ENCODE measurements at regions not wholly inside any gene's neighbourhood (a gene's known extent, or its start where the extent isn't known, plus 50 kb on each side); places are given as distances from the start of the nearest gene placed in this dataset.

DNA sequence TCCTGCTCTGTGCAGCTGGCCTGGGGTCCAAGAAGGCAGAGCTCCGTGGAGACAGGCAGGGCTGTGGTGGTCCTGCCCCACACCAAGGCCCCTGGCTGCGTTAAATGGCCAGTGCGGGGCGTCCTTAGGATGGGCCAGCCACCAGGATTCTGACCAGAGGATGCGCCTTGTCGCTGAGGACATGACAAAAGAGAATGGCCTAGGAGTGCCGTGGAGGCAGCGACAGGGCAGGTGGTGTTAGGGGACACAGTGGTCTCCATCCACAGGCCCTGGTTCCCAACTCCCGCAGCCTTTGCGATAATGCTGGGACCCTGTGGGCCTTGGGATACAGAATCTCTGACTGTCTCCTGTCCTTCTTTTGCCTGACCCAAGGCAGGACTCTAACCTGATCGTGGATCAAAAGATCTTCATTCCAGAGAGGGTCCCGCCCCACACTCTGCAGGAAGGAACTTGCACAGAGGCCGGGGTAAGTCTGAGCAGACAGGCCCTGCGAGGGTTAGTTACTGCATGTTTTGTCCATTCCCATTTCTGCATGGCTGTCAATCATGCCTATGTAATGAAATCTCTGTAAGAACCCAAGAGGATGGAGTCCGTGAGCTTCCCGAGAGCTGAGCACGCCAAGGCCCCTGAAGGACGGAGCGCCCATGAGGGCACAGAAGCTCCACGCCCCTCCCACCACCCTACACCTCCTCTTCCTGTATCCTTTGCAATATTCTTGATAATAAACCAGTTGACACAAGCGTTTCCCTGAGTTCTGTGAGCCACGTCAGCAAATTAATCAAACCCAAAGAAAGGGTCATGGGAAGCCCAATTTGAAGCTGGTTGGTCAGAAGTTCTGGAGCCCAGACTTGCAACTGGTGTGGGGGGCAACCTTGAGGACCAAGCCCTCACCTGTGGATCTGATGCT lies 251.5 kb upstream of the SALL3 start:
- TF ChIP-seq ZC3H10 (CRISPR knock-in tag; IDR thresholded peaks at IDR 0.05) (no peak), ZNF70 (CRISPR knock-in tag; IDR thresholded peaks at IDR 0.05) (no peak), PATZ1 (CRISPR knock-in tag; IDR thresholded peaks at IDR 0.05; ENCODE audit: borderline replicate concordance) (no peak), TCF4 (CRISPR knock-in tag; IDR thresholded peaks at IDR 0.05; ENCODE audit: borderline replicate concordance) (no peak), ARNTL (CRISPR knock-in tag; IDR thresholded peaks at IDR 0.05; ENCODE audit: borderline replicate concordance, low read depth) (no peak), ESRRG (CRISPR knock-in tag; IDR thresholded peaks at IDR 0.05) (no peak), BACH2 (CRISPR knock-in tag; IDR thresholded peaks at IDR 0.05; ENCODE audit: borderline replicate concordance) (no peak), CSDC2 (CRISPR knock-in tag; IDR thresholded peaks at IDR 0.05) (no peak), ZFP3 (CRISPR knock-in tag; IDR thresholded peaks at IDR 0.05) (no peak), ZNF8 (CRISPR knock-in tag; IDR thresholded peaks at IDR 0.05) (no peak), ZFP30 (CRISPR knock-in tag; IDR thresholded peaks at IDR 0.05) (no peak), OSR1 (CRISPR knock-in tag; IDR thresholded peaks at IDR 0.05) (no peak), ZNF565 (CRISPR knock-in tag; conservative IDR thresholded peaks at IDR 0.05; ENCODE audit: low read depth) (no peak), GLIS3 (CRISPR knock-in tag; IDR thresholded peaks at IDR 0.05) (no peak), PPARA (CRISPR knock-in tag; IDR thresholded peaks at IDR 0.05; ENCODE audit: borderline replicate concordance) (no peak), RARB (CRISPR knock-in tag; IDR thresholded peaks at IDR 0.05) (no peak)
- TF ChIP-seq, protein P1, sequence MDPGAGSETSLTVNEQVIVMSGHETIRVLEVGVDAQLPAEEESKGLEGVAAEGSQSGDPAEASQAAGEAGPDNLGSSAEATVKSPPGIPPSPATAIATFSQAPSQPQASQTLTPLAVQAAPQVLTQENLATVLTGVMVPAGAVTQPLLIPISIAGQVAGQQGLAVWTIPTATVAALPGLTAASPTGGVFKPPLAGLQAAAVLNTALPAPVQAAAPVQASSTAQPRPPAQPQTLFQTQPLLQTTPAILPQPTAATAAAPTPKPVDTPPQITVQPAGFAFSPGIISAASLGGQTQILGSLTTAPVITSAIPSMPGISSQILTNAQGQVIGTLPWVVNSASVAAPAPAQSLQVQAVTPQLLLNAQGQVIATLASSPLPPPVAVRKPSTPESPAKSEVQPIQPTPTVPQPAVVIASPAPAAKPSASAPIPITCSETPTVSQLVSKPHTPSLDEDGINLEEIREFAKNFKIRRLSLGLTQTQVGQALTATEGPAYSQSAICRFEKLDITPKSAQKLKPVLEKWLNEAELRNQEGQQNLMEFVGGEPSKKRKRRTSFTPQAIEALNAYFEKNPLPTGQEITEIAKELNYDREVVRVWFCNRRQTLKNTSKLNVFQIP (CRISPR knock-in tag; IDR thresholded peaks at IDR 0.05; ENCODE audit: borderline replicate concordance, low read depth), result no peak
- TF ChIP-seq, protein P2, sequence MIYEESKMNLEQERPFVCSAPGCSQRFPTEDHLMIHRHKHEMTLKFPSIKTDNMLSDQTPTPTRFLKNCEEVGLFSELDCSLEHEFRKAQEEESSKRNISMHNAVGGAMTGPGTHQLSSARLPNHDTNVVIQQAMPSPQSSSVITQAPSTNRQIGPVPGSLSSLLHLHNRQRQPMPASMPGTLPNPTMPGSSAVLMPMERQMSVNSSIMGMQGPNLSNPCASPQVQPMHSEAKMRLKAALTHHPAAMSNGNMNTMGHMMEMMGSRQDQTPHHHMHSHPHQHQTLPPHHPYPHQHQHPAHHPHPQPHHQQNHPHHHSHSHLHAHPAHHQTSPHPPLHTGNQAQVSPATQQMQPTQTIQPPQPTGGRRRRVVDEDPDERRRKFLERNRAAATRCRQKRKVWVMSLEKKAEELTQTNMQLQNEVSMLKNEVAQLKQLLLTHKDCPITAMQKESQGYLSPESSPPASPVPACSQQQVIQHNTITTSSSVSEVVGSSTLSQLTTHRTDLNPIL (CRISPR knock-in tag; IDR thresholded peaks at IDR 0.05; ENCODE audit: low read depth), result no peak
- TF ChIP-seq, protein P3, sequence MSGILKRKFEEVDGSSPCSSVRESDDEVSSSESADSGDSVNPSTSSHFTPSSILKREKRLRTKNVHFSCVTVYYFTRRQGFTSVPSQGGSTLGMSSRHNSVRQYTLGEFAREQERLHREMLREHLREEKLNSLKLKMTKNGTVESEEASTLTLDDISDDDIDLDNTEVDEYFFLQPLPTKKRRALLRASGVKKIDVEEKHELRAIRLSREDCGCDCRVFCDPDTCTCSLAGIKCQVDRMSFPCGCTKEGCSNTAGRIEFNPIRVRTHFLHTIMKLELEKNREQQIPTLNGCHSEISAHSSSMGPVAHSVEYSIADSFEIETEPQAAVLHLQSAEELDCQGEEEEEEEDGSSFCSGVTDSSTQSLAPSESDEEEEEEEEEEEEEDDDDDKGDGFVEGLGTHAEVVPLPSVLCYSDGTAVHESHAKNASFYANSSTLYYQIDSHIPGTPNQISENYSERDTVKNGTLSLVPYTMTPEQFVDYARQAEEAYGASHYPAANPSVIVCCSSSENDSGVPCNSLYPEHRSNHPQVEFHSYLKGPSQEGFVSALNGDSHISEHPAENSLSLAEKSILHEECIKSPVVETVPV (CRISPR knock-in tag; IDR thresholded peaks at IDR 0.05), result no peak
- no peak for ATAC-seq

GRCh38 chr18:78728784-78729467 lies 250.7 kb upstream of the SALL3 start:
- TF ChIP-seq GLIS3 (CRISPR knock-in tag; IDR thresholded peaks at IDR 0.05) (no peak), BACH2 (CRISPR knock-in tag; IDR thresholded peaks at IDR 0.05; ENCODE audit: borderline replicate concordance) (no peak), TCF4 (CRISPR knock-in tag; IDR thresholded peaks at IDR 0.05; ENCODE audit: borderline replicate concordance) (no peak), ZC3H10 (CRISPR knock-in tag; IDR thresholded peaks at IDR 0.05) (no peak), ZNF70 (CRISPR knock-in tag; IDR thresholded peaks at IDR 0.05) (no peak), ZFP3 (CRISPR knock-in tag; IDR thresholded peaks at IDR 0.05) (no peak), RARB (CRISPR knock-in tag; IDR thresholded peaks at IDR 0.05) (no peak), ARNTL (CRISPR knock-in tag; IDR thresholded peaks at IDR 0.05; ENCODE audit: borderline replicate concordance, low read depth) (no peak), TOX (CRISPR knock-in tag; IDR thresholded peaks at IDR 0.05; ENCODE audit: borderline replicate concordance) (no peak), ZFP30 (CRISPR knock-in tag; IDR thresholded peaks at IDR 0.05) (no peak)
- ATAC-seq, result no peak

DNA sequence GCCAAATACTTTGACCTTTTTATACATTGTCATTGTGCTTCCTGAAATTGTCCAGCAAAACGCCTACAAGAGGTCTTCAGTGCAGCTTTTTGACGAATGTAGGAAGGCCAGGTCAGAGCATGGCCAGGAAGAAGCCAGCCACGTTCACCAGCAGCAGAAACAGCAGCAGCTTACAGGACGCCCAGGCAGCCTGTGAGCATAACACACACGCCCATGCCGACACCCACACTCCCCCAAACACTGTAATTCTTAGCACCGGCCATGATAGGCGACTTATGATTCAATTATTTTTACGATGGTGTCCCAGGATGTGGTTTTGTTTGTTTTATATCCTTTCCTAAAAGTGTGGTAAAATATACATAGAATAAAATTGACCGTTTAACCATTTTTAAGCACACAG lies 249.1 kb upstream of the SALL3 start:
- ATAC-seq, result no peak
- TF ChIP-seq ZNF70 (CRISPR knock-in tag; IDR thresholded peaks at IDR 0.05) (no peak), ZNF565 (CRISPR knock-in tag; conservative IDR thresholded peaks at IDR 0.05; ENCODE audit: low read depth) (no peak), PATZ1 (CRISPR knock-in tag; IDR thresholded peaks at IDR 0.05; ENCODE audit: borderline replicate concordance) (no peak), ZNF8 (CRISPR knock-in tag; IDR thresholded peaks at IDR 0.05) (no peak), ZC3H10 (CRISPR knock-in tag; IDR thresholded peaks at IDR 0.05) (no peak), TCF4 (CRISPR knock-in tag; IDR thresholded peaks at IDR 0.05; ENCODE audit: borderline replicate concordance) (no peak), CSDC2 (CRISPR knock-in tag; IDR thresholded peaks at IDR 0.05) (no peak), BACH2 (CRISPR knock-in tag; IDR thresholded peaks at IDR 0.05; ENCODE audit: borderline replicate concordance) (no peak)
- TF ChIP-seq, protein P2 (CRISPR knock-in tag; IDR thresholded peaks at IDR 0.05; ENCODE audit: low read depth), result no peak
